ENCODE measurements at regions not wholly inside any gene's neighbourhood (a gene's known extent, or its start where the extent isn't known, plus 50 kb on each side); places are given as distances from the start of the nearest gene placed in this dataset.
A peak's percentile ranks its signal among the peaks of the same experiment; 100 is the strongest.

- TF ChIP-seq, protein P1, sequence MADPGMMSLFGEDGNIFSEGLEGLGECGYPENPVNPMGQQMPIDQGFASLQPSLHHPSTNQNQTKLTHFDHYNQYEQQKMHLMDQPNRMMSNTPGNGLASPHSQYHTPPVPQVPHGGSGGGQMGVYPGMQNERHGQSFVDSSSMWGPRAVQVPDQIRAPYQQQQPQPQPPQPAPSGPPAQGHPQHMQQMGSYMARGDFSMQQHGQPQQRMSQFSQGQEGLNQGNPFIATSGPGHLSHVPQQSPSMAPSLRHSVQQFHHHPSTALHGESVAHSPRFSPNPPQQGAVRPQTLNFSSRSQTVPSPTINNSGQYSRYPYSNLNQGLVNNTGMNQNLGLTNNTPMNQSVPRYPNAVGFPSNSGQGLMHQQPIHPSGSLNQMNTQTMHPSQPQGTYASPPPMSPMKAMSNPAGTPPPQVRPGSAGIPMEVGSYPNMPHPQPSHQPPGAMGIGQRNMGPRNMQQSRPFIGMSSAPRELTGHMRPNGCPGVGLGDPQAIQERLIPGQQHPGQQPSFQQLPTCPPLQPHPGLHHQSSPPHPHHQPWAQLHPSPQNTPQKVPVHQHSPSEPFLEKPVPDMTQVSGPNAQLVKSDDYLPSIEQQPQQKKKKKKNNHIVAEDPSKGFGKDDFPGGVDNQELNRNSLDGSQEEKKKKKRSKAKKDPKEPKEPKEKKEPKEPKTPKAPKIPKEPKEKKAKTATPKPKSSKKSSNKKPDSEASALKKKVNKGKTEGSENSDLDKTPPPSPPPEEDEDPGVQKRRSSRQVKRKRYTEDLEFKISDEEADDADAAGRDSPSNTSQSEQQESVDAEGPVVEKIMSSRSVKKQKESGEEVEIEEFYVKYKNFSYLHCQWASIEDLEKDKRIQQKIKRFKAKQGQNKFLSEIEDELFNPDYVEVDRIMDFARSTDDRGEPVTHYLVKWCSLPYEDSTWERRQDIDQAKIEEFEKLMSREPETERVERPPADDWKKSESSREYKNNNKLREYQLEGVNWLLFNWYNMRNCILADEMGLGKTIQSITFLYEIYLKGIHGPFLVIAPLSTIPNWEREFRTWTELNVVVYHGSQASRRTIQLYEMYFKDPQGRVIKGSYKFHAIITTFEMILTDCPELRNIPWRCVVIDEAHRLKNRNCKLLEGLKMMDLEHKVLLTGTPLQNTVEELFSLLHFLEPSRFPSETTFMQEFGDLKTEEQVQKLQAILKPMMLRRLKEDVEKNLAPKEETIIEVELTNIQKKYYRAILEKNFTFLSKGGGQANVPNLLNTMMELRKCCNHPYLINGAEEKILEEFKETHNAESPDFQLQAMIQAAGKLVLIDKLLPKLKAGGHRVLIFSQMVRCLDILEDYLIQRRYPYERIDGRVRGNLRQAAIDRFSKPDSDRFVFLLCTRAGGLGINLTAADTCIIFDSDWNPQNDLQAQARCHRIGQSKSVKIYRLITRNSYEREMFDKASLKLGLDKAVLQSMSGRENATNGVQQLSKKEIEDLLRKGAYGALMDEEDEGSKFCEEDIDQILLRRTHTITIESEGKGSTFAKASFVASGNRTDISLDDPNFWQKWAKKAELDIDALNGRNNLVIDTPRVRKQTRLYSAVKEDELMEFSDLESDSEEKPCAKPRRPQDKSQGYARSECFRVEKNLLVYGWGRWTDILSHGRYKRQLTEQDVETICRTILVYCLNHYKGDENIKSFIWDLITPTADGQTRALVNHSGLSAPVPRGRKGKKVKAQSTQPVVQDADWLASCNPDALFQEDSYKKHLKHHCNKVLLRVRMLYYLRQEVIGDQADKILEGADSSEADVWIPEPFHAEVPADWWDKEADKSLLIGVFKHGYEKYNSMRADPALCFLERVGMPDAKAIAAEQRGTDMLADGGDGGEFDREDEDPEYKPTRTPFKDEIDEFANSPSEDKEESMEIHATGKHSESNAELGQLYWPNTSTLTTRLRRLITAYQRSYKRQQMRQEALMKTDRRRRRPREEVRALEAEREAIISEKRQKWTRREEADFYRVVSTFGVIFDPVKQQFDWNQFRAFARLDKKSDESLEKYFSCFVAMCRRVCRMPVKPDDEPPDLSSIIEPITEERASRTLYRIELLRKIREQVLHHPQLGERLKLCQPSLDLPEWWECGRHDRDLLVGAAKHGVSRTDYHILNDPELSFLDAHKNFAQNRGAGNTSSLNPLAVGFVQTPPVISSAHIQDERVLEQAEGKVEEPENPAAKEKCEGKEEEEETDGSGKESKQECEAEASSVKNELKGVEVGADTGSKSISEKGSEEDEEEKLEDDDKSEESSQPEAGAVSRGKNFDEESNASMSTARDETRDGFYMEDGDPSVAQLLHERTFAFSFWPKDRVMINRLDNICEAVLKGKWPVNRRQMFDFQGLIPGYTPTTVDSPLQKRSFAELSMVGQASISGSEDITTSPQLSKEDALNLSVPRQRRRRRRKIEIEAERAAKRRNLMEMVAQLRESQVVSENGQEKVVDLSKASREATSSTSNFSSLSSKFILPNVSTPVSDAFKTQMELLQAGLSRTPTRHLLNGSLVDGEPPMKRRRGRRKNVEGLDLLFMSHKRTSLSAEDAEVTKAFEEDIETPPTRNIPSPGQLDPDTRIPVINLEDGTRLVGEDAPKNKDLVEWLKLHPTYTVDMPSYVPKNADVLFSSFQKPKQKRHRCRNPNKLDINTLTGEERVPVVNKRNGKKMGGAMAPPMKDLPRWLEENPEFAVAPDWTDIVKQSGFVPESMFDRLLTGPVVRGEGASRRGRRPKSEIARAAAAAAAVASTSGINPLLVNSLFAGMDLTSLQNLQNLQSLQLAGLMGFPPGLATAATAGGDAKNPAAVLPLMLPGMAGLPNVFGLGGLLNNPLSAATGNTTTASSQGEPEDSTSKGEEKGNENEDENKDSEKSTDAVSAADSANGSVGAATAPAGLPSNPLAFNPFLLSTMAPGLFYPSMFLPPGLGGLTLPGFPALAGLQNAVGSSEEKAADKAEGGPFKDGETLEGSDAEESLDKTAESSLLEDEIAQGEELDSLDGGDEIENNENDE (IDR thresholded peaks at IDR 0.05; ENCODE audit: insufficient replicate concordance, low read length) = no peak
- TF ChIP-seq CBX8 (IDR thresholded peaks at IDR 0.05; ENCODE audit: borderline replicate concordance, low read depth, low read length) (no peak), SAP30 (IDR thresholded peaks at IDR 0.05; ENCODE audit: insufficient read depth, insufficient replicate concordance, low read length) (no peak), EP300 (IDR thresholded peaks at IDR 0.05; ENCODE audit: borderline replicate concordance in 1 of 2, low read depth in 2 of 2, low read length in 2 of 2) (peak in 1 of 2 experiments; percentile 19; a peak in 1 of 3 replicates)
Observed at GRCh38 chrX:124736553-124737270, 390.3 kb downstream of the SH2D1A start (continued).

Measured in H1 (cell line).